IMR-90 (cell line): ENCODE measurements at regions not wholly inside any gene's neighbourhood (a gene's known extent, or its start where the extent isn't known, plus 50 kb on each side); places are given as distances from the start of the nearest gene placed in this dataset.

Experiments used
- ATAC-seq: fragments of 200-7000 bp; cut with Tn5 transposase; 2 replicates; pipeline ENCODE4 v1.9.1; 2020; ENCODE audit warnings: low read depth, mild to moderate bottlenecking, moderate library complexity
- BruUV-seq: library from RNA; stranded (reverse); fragments of 400-500 nt; replicated peaks from 2 replicates; lab custom pipeline; 2021; lab: Mats Ljungman, UMichigan
- CTCF ChIA-PET: fragments of 300-600 bp; formaldehyde crosslinking; extraction: SDS; loops from one replicate; lab custom pipeline; 2021; ENCODE audit warnings: antibody characterized with exemption; lab: Yijun Ruan, JAX
- POLR2A ChIA-PET: fragments of 300-600 bp; sonication (Branson Sonifier 250); formaldehyde crosslinking; loops from one replicate; lab custom pipeline; 2022; ENCODE audit warnings: antibody characterized with exemption; ENCODE audit not compliant: unreplicated experiment; lab: Charles Lee
- DNase-seq: peaks from one replicate; pipeline ENCODE4 v3.0.0; 2013
- H2AFZ ChIP-seq: replicated peaks from 2 replicates; pipeline ENCODE3; 2013; ENCODE audit warnings: low read length, mild to moderate bottlenecking; ENCODE audit not compliant: poor library complexity
- H2AK5ac ChIP-seq: 2 replicates; pipeline ENCODE4 v1.6.1; 2013; ENCODE audit warnings: low read depth, low read length, inconsistent platforms
- H2AK9ac ChIP-seq: replicated peaks from 2 replicates; pipeline ENCODE3; 2013; ENCODE audit warnings: mild to moderate bottlenecking, low read depth, low read length, moderate library complexity; ENCODE audit not compliant: poor library complexity
- H2BK120ac ChIP-seq: 2 replicates; pipeline ENCODE4 v1.6.1; 2013; ENCODE audit warnings: low read depth, low read length, inconsistent platforms
- H2BK15ac ChIP-seq: 3 replicates; pipeline ENCODE4 v1.6.1; 2013; ENCODE audit warnings: low read depth, low read length, inconsistent platforms
- H2BK20ac ChIP-seq: 2 replicates; pipeline ENCODE4 v1.6.1; 2013; ENCODE audit warnings: low read depth, mild to moderate bottlenecking, inconsistent platforms, low read length, moderate library complexity
- H2BK5ac ChIP-seq: 2 replicates; pipeline ENCODE4 v1.6.1; 2013; ENCODE audit warnings: mild to moderate bottlenecking, low read depth, low read length, inconsistent platforms; ENCODE audit not compliant: poor library complexity, severe bottlenecking
- H3K14ac ChIP-seq: replicated peaks from 2 replicates; pipeline ENCODE4 v1.6.1; 2013; ENCODE audit warnings: low read depth, low read length, inconsistent platforms
- H3K18ac ChIP-seq: 2 replicates; pipeline ENCODE4 v1.6.1; 2013; ENCODE audit warnings: low read depth, low read length, control low read depth
- H3K23ac ChIP-seq: 2 replicates; pipeline ENCODE4 v1.6.1; 2013; ENCODE audit warnings: low read depth, low read length, inconsistent platforms
- H3K27ac ChIP-seq: 2 replicates; pipeline ENCODE4 v1.5.1; 2013; ENCODE audit warnings: mild to moderate bottlenecking, control low read depth, low read length; ENCODE audit not compliant: insufficient read depth
- H3K27me3 ChIP-seq: 2 replicates; pipeline ENCODE4 v1.6.1; 2013; ENCODE audit warnings: low read length; ENCODE audit not compliant: control insufficient read depth, insufficient read depth
- H3K36me3 ChIP-seq: 2 replicates; pipeline ENCODE4 v1.6.1; 2013; ENCODE audit warnings: low read length, mixed read lengths; ENCODE audit not compliant: control insufficient read depth, insufficient read depth
- H3K4ac ChIP-seq: 2 replicates; pipeline ENCODE4 v1.6.1; 2013; ENCODE audit warnings: low read depth, low read length, inconsistent platforms
- H3K4me1 ChIP-seq: 2 replicates; pipeline ENCODE4 v1.6.1; 2013; ENCODE audit warnings: low read length, mixed read lengths; ENCODE audit not compliant: control insufficient read depth, insufficient read depth
- H3K4me2 ChIP-seq: 2 replicates; pipeline ENCODE4 v1.6.1; 2013; ENCODE audit warnings: low read depth, mild to moderate bottlenecking, control low read depth, low read length, moderate library complexity
- H3K4me3 ChIP-seq: 2 replicates; pipeline ENCODE4 v1.5.1; 2013; ENCODE audit warnings: low read depth, mild to moderate bottlenecking, control low read depth, low read length, moderate library complexity; ENCODE audit not compliant: insufficient read depth
- H3K56ac ChIP-seq: 2 replicates; pipeline ENCODE4 v1.6.1; 2013; ENCODE audit warnings: low read length, inconsistent platforms; ENCODE audit not compliant: insufficient read depth; ENCODE audit errors: extremely low read depth
- H3K79me1 ChIP-seq, 2 experiments: 2 replicates each; pipeline ENCODE4 v1.6.1; 2013; ENCODE audit warnings: low read length in 2 of 2, inconsistent platforms in 1 of 2, low read depth in 1 of 2
- H3K9ac ChIP-seq: 2 replicates; pipeline ENCODE4 v1.6.1; 2013; ENCODE audit warnings: low read depth, low read length, control low read depth
- H3K9me1 ChIP-seq: 2 replicates; pipeline ENCODE4 v1.6.1; 2013; ENCODE audit warnings: low read length, inconsistent platforms; ENCODE audit not compliant: insufficient read depth
- H3K9me3 ChIP-seq: 2 replicates; pipeline ENCODE4 v1.6.1; 2013; ENCODE audit warnings: low read length; ENCODE audit not compliant: control insufficient read depth, insufficient read depth
- H4K20me1 ChIP-seq: 2 replicates; pipeline ENCODE4 v1.6.1; 2013; ENCODE audit warnings: low read length, inconsistent platforms; ENCODE audit not compliant: insufficient read depth
- H4K5ac ChIP-seq: 2 replicates; pipeline ENCODE4 v1.6.1; 2013; ENCODE audit warnings: mild to moderate bottlenecking, low read depth, low read length, control low read depth
- H4K8ac ChIP-seq, 2 experiments: 2 replicates each; pipeline ENCODE4 v1.6.1; 2013; ENCODE audit warnings: low read depth in 2 of 2, low read length in 2 of 2, control low read depth in 1 of 2, inconsistent platforms in 1 of 2
- H4K91ac ChIP-seq: 2 replicates; pipeline ENCODE4 v1.6.1; 2013; ENCODE audit warnings: low read depth, low read length, inconsistent platforms; ENCODE audit not compliant: insufficient read depth
- BHLHE40 ChIP-seq: fragments of 150-350 bp; IDR thresholded peaks from 2 replicates; pipeline ENCODE4 v1.6.1; 2016; ENCODE audit warnings: mild to moderate bottlenecking, low read depth, low read length
- CEBPB ChIP-seq: IDR thresholded peaks from 2 replicates; pipeline ENCODE4 v1.6.1; 2012; ENCODE audit warnings: low read depth, low read length, improper control_type of control experiment
- CHD1 ChIP-seq: IDR thresholded peaks from 2 replicates; pipeline ENCODE4 v1.6.1; 2012; ENCODE audit warnings: low read depth, low read length, improper control_type of control experiment
- FOS ChIP-seq: fragments of 150-350 bp; IDR thresholded peaks from 2 replicates; pipeline ENCODE4 v1.6.1; 2016; ENCODE audit warnings: low read depth, low read length
- MAFK ChIP-seq: IDR thresholded peaks from 2 replicates; pipeline ENCODE4 v1.6.1; 2012; ENCODE audit warnings: low read depth, low read length, improper control_type of control experiment
- MAZ ChIP-seq: IDR thresholded peaks from 2 replicates; pipeline ENCODE4 v1.6.1; 2012; ENCODE audit warnings: low read depth, mild to moderate bottlenecking, low read length, improper control_type of control experiment, moderate library complexity, borderline replicate concordance
- MXI1 ChIP-seq: IDR thresholded peaks from 2 replicates; pipeline ENCODE4 v1.6.1; 2012; ENCODE audit warnings: low read depth, mild to moderate bottlenecking, low read length, moderate library complexity, borderline replicate concordance
- NFE2L2 ChIP-seq: fragments of 150-350 bp; IDR thresholded peaks from 2 replicates; pipeline ENCODE4 v1.6.1; 2016; ENCODE audit warnings: low read depth, mild to moderate bottlenecking, low read length
- POLR2A ChIP-seq: IDR thresholded peaks from 2 replicates; pipeline ENCODE4 v1.6.1; 2012; ENCODE audit warnings: mild to moderate bottlenecking, low read depth, low read length
- RAD21 ChIP-seq: IDR thresholded peaks from 2 replicates; pipeline ENCODE4 v1.6.1; 2012; ENCODE audit warnings: low read length, improper control_type of control experiment
- RCOR1 ChIP-seq: IDR thresholded peaks from 2 replicates; pipeline ENCODE4 v1.6.1; 2012; ENCODE audit warnings: mild to moderate bottlenecking, low read length, improper control_type of control experiment; ENCODE audit not compliant: insufficient replicate concordance
- RFX5 ChIP-seq: IDR thresholded peaks from 2 replicates; pipeline ENCODE4 v1.8.0; 2012; ENCODE audit warnings: low read depth, mild to moderate bottlenecking, low read length, moderate library complexity
- SMC3 ChIP-seq: fragments of 150-350 bp; IDR thresholded peaks from 2 replicates; pipeline ENCODE4 v1.6.1; 2016; ENCODE audit warnings: low read depth, mild to moderate bottlenecking, antibody characterized with exemption, low read length, moderate library complexity
- WGBS, 2 experiments: methylation state at CpG; one replicate each; pipeline versions ENCODE4 v1.1.5 to v1.1.7; 2013; ENCODE audit warnings: missing lambda C conversion rate in 2 of 2; ENCODE audit not compliant: insufficient read length in 1 of 2; ENCODE audit errors: extremely low coverage in 2 of 2; 5-methylcytosine and 5-hydroxymethylcytosine counted together
- dilution Hi-C: fragments of 300-500 bp; cut with HindIII; formaldehyde crosslinking; loops from one replicate; pipeline ENCODE4 v1.14.3; 2018; ENCODE audit warnings: low sequenced_read_pairs; ENCODE audit not compliant: unreplicated experiment
- in situ Hi-C: fragments of 300-500 bp; cut with MboI; formaldehyde crosslinking; loops from 3 replicates; pipeline ENCODE4 v1.14.3; 2019; ENCODE audit warnings: low sequenced_read_pairs, inconsistent platforms, mixed read lengths
- intact Hi-C: fragments of 100-400 bp; cut with micrococcal nuclease; formaldehyde crosslinking; loops from 2 replicates; pipeline ENCODE4 v1.10.0; 2022
- TF ChIP-seq, protein P1 (sequence below): fragments of 150-350 bp; IDR thresholded peaks from 2 replicates; pipeline ENCODE4 v1.6.1; 2017; ENCODE audit warnings: mild to moderate bottlenecking, antibody characterized with exemption, low read length, low read depth
- TF ChIP-seq, protein P2 (sequence below): fragments of 150-350 bp; IDR thresholded peaks from 2 replicates; pipeline ENCODE4 v1.6.1; 2016; ENCODE audit warnings: low read depth, mild to moderate bottlenecking, low read length, moderate library complexity, borderline replicate concordance
- TF ChIP-seq, protein P3 (sequence below): conservative IDR thresholded peaks from 2 replicates; pipeline ENCODE4 v1.5.1; 2012; ENCODE audit warnings: mild to moderate bottlenecking, low read depth, low read length, improper control_type of control experiment

DNA sequence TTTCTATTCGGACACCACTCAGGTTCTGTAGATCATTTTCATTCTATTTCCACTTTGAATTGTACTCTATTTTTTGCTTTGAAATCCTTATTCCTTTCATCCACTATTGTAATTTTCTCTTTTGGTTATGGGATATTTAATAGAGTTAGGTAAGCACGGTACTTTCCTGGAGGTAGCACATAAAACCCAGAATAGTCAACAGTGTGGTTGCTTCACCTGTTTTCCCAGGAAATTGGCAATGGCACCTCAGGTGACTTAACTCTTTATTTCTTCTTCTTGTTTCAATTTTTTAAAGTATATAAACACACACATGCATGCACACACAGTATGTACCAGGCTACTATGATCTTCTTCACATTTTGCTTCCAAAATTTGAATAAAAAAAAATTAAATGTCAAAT is 682.0 kb upstream of the TMEFF2 start:
- H2AFZ ChIP-seq: no peak overlapping the region
- H3K79me1 ChIP-seq: no peaks in the 10 kb centered on the region
- no TSS peak for BruUV-seq
- ChIA-PET POLR2A (no interaction called here), CTCF (no interaction called here)
- H4K8ac ChIP-seq: no peak overlapping the region
- H2BK15ac ChIP-seq: no peak overlapping the region
- H3K9me1 ChIP-seq: no peaks in the 10 kb centered on the region
- no peaks in the 10 kb centered on the region for H3K27me3 ChIP-seq
- TF ChIP-seq MAZ (no peak), SMC3 (no peak), CHD1 (no peak), CEBPB (no peak), RFX5 (no peak), MXI1 (no peak), MAFK (no peak), NFE2L2 (no peak), FOS (no peak), BHLHE40 (no peak), POLR2A (no peak), RCOR1 (no peak), RAD21 (no peak)
- TF ChIP-seq, protein P1, sequence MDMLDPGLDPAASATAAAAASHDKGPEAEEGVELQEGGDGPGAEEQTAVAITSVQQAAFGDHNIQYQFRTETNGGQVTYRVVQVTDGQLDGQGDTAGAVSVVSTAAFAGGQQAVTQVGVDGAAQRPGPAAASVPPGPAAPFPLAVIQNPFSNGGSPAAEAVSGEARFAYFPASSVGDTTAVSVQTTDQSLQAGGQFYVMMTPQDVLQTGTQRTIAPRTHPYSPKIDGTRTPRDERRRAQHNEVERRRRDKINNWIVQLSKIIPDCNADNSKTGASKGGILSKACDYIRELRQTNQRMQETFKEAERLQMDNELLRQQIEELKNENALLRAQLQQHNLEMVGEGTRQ: no peak
- TF ChIP-seq, protein P2, sequence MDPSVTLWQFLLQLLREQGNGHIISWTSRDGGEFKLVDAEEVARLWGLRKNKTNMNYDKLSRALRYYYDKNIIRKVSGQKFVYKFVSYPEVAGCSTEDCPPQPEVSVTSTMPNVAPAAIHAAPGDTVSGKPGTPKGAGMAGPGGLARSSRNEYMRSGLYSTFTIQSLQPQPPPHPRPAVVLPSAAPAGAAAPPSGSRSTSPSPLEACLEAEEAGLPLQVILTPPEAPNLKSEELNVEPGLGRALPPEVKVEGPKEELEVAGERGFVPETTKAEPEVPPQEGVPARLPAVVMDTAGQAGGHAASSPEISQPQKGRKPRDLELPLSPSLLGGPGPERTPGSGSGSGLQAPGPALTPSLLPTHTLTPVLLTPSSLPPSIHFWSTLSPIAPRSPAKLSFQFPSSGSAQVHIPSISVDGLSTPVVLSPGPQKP: no peak
- TF ChIP-seq, protein P3, sequence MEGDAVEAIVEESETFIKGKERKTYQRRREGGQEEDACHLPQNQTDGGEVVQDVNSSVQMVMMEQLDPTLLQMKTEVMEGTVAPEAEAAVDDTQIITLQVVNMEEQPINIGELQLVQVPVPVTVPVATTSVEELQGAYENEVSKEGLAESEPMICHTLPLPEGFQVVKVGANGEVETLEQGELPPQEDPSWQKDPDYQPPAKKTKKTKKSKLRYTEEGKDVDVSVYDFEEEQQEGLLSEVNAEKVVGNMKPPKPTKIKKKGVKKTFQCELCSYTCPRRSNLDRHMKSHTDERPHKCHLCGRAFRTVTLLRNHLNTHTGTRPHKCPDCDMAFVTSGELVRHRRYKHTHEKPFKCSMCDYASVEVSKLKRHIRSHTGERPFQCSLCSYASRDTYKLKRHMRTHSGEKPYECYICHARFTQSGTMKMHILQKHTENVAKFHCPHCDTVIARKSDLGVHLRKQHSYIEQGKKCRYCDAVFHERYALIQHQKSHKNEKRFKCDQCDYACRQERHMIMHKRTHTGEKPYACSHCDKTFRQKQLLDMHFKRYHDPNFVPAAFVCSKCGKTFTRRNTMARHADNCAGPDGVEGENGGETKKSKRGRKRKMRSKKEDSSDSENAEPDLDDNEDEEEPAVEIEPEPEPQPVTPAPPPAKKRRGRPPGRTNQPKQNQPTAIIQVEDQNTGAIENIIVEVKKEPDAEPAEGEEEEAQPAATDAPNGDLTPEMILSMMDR: no peak
- H3K23ac ChIP-seq: no peak overlapping the region
- no peaks in the 10 kb centered on the region for H4K20me1 ChIP-seq
- DNase-seq (no peak), ATAC-seq (no peak)
- H3K27ac ChIP-seq: no peak overlapping the region
- H3K9me3 ChIP-seq: peaks cover 3% of the 10 kb centered on the region
- dilution Hi-C loops (no loop called here), in situ Hi-C loops (no loop called here), intact Hi-C loops (no loop called here)
- H3K36me3 ChIP-seq: no peaks in the 10 kb centered on the region
- H2AK5ac ChIP-seq: no peak overlapping the region
- H2AK9ac ChIP-seq: no peak overlapping the region
- WGBS, 2 experiments: no CpG with 5 or more reads among the region's 2 CpGs
- no peaks in the 10 kb centered on the region for H3K4me1 ChIP-seq
- no peak overlapping the region for H3K56ac ChIP-seq
- H2BK20ac ChIP-seq: no peak overlapping the region
- no peak overlapping the region for H2BK5ac ChIP-seq
- no peak overlapping the region for H3K4me2 ChIP-seq
- no peak overlapping the region for H3K14ac ChIP-seq
- no peak overlapping the region for H4K91ac ChIP-seq
- H3K18ac ChIP-seq: no peak overlapping the region
- H2BK120ac ChIP-seq: no peak overlapping the region
- H3K4ac ChIP-seq: no peak overlapping the region
- no peak overlapping the region for H3K9ac ChIP-seq
- no peak overlapping the region for H3K4me3 ChIP-seq
- H4K5ac ChIP-seq: no peak overlapping the region
